Trophoblast cell (in vitro differentiated cells and primary cell): ENCODE measurements at regions not wholly inside any gene's neighbourhood (a gene's known extent, or its start where the extent isn't known, plus 50 kb on each side); places are given as distances from the start of the nearest gene placed in this dataset.

Experiments
- DNase-seq, 2 donors: peaks; one replicate each; pipeline ENCODE4 v3.0.0-alpha.2; 2016
- H2AFZ ChIP-seq: 2 replicates; pipeline ENCODE4 v1.6.1; 2013; ENCODE audit warnings: low read length, moderate library complexity, mild to moderate bottlenecking; ENCODE audit not compliant: insufficient read depth, poor library complexity
- H2AK5ac ChIP-seq: 2 replicates; pipeline ENCODE4 v1.6.1; 2013; ENCODE audit warnings: mild to moderate bottlenecking, low read length
- H2BK120ac ChIP-seq: 2 replicates; pipeline ENCODE4 v1.6.1; 2013; ENCODE audit warnings: low read length, mild to moderate bottlenecking, moderate library complexity; ENCODE audit not compliant: insufficient read depth, poor library complexity
- H2BK12ac ChIP-seq: 2 replicates; pipeline ENCODE4 v1.6.1; 2013; ENCODE audit warnings: mild to moderate bottlenecking, low read length, moderate library complexity
- H2BK5ac ChIP-seq: 2 replicates; pipeline ENCODE4 v1.6.1; 2013; ENCODE audit warnings: low read length, low read depth, moderate library complexity, mild to moderate bottlenecking; ENCODE audit not compliant: poor library complexity
- H3K14ac ChIP-seq: 2 replicates; pipeline ENCODE4 v1.6.1; 2013; ENCODE audit warnings: mild to moderate bottlenecking, low read length
- H3K18ac ChIP-seq: 2 replicates; pipeline ENCODE4 v1.6.1; 2013; ENCODE audit warnings: mild to moderate bottlenecking, low read length
- H3K23ac ChIP-seq: 2 replicates; pipeline ENCODE4 v1.6.1; 2013; ENCODE audit warnings: low read length
- H3K27ac ChIP-seq: 2 replicates; pipeline ENCODE4 v1.5.1; 2013; ENCODE audit warnings: low read depth, mild to moderate bottlenecking, inconsistent platforms, low read length, moderate library complexity
- H3K27me3 ChIP-seq: 2 replicates; pipeline ENCODE4 v1.6.1; 2013; ENCODE audit warnings: inconsistent platforms, mild to moderate bottlenecking, low read length, moderate library complexity; ENCODE audit not compliant: insufficient read depth
- H3K36me3 ChIP-seq, 2 experiments: 1 replicate in 1 of 2; 2 replicates in 1 of 2; pipeline ENCODE4 v1.6.1; 2013; ENCODE audit warnings: low read length in 2 of 2, mild to moderate bottlenecking in 2 of 2, moderate library complexity in 1 of 2; ENCODE audit not compliant: insufficient read depth in 2 of 2, control insufficient read depth in 1 of 2
- H3K4ac ChIP-seq: 2 replicates; pipeline ENCODE4 v1.6.1; 2013; ENCODE audit warnings: low read depth, mild to moderate bottlenecking, low read length, moderate library complexity
- H3K4me1 ChIP-seq, 2 experiments: 1 replicate in 1 of 2; 2 replicates in 1 of 2; pipeline ENCODE4 v1.6.1; 2013; ENCODE audit warnings: low read length in 2 of 2, mild to moderate bottlenecking in 2 of 2, moderate library complexity in 1 of 2; ENCODE audit not compliant: insufficient read depth in 2 of 2, control insufficient read depth in 1 of 2
- H3K4me2 ChIP-seq: 2 replicates; pipeline ENCODE4 v1.6.1; 2013; ENCODE audit warnings: inconsistent platforms, mild to moderate bottlenecking, low read length, moderate library complexity
- H3K4me3 ChIP-seq: 2 replicates; pipeline ENCODE4 v1.5.1; 2013; ENCODE audit warnings: mild to moderate bottlenecking, low read depth, low read length, inconsistent platforms
- H3K79me1 ChIP-seq: one replicate; pipeline ENCODE4 v1.6.1; 2013; ENCODE audit warnings: low read length
- H3K79me2 ChIP-seq: 2 replicates; pipeline ENCODE4 v1.6.1; 2013; ENCODE audit warnings: low read length, mild to moderate bottlenecking; ENCODE audit not compliant: control insufficient read depth, insufficient read depth, poor library complexity
- H3K9ac ChIP-seq: 2 replicates; pipeline ENCODE4 v1.6.1; 2013; ENCODE audit warnings: mild to moderate bottlenecking, low read length
- H3K9me3 ChIP-seq: 2 replicates; pipeline ENCODE4 v1.6.1; 2013; ENCODE audit warnings: low read depth, mild to moderate bottlenecking, control low read depth, inconsistent platforms, low read length; ENCODE audit not compliant: insufficient read depth
- H4K12ac ChIP-seq: 2 replicates; pipeline ENCODE4 v1.6.1; 2013; ENCODE audit warnings: low read depth, mild to moderate bottlenecking, low read length, moderate library complexity
- H4K8ac ChIP-seq: 2 replicates; pipeline ENCODE4 v1.6.1; 2013; ENCODE audit warnings: low read depth, mild to moderate bottlenecking, low read length, moderate library complexity
- H4K91ac ChIP-seq: one replicate; pipeline ENCODE4 v1.6.1; 2013; ENCODE audit warnings: low read depth, mild to moderate bottlenecking, low read length, moderate library complexity
- WGBS: extraction: QIAGEN DNeasy Blood & Tissue Kit; methylation state at CpG from one replicate; pipeline ENCODE4 v1.1.7; 2013; ENCODE audit warnings: missing lambda C conversion rate; ENCODE audit not compliant: insufficient read length, insufficient coverage; ENCODE audit errors: extremely low coverage; 5-methylcytosine and 5-hydroxymethylcytosine counted together

DNA sequence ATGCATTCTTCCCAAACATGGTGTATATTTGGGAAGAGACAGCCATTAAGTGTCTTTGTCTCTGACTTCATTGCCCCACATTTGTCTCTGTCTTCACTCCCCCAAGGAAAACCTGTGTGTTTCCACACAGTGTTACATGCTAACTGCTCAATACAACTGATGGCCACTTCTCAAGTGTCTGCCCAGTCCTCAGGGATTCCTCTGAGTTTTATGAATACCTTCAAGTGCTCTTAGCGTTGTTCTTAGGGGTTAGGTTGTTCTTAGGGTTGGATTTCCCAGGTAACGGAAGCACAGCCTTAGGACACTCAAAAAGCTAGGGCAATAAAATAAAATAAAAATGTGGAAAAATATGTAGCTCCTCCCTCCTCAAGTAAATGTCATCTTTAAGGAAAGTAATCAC lies 64.7 kb upstream of the PLAC8 start:
- Histone ChIP-seq H4K8ac (no peak overlapping the region), H3K4me3 (no peak overlapping the region), H2AFZ (no peak overlapping the region), H2BK120ac (no peak overlapping the region), H3K79me1 (no peaks in the 10 kb centered on the region), H3K14ac (no peak overlapping the region), H3K18ac (no peak overlapping the region), H2BK5ac (no peak overlapping the region), H3K27ac (no peak overlapping the region), H4K91ac (no peak overlapping the region), H3K9me3 (no peaks in the 10 kb centered on the region), H3K79me2 (no peaks in the 10 kb centered on the region), H3K27me3 (no peaks in the 10 kb centered on the region), H3K4ac (no peak overlapping the region), H3K9ac (no peak overlapping the region), H3K23ac (no peak overlapping the region), H2AK5ac (no peak overlapping the region), H3K36me3 (no peaks in the 10 kb centered on the region), H3K4me2 (no peak overlapping the region), H2BK12ac (no peak overlapping the region), H4K12ac (no peak overlapping the region), H3K4me1 (no peaks in the 10 kb centered on the region)
- WGBS = no CpG with 5 or more reads among the region's 2 CpGs
- no peak for DNase-seq

DNA sequence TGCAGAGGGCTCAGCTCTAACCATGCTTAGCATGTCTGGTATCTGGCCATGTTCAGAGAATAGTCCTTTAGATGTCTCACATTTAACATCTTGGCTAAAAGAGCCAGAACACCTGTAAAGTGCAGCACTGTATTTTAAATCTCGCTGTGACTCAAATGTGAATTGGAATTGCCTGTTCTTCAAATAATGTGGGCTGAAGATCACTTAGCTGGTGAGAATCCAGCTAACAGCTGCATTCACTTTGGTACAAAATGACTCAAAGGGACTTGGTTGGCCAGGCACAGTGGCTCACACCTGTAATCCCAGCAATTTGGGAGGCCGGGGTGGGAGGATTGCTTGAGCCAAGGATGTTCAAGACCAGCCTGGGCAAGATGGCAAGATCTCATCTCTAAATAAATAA lies 63.5 kb upstream of the PLAC8 start:
- H4K12ac ChIP-seq = no peak overlapping the region
- no peak overlapping the region for H3K23ac ChIP-seq
- no peak overlapping the region for H4K91ac ChIP-seq
- no peak overlapping the region for H3K27ac ChIP-seq
- H2BK120ac ChIP-seq = no peak overlapping the region
- no peak overlapping the region for H3K9ac ChIP-seq
- no peaks in the 10 kb centered on the region for H3K4me1 ChIP-seq
- no peak overlapping the region for H3K18ac ChIP-seq
- no peaks in the 10 kb centered on the region for H3K79me2 ChIP-seq
- no peak overlapping the region for H2BK5ac ChIP-seq
- H2AK5ac ChIP-seq = no peak overlapping the region
- no peaks in the 10 kb centered on the region for H3K9me3 ChIP-seq
- DNase-seq = no peak
- no CpG with 5 or more reads among the region's 2 CpGs for WGBS
- no peak overlapping the region for H2BK12ac ChIP-seq
- H3K36me3 ChIP-seq = no peaks in the 10 kb centered on the region
- H3K14ac ChIP-seq = no peak overlapping the region
- H3K27me3 ChIP-seq = no peaks in the 10 kb centered on the region
- H2AFZ ChIP-seq = no peak overlapping the region
- no peaks in the 10 kb centered on the region for H3K79me1 ChIP-seq
- no peak overlapping the region for H4K8ac ChIP-seq
- no peak overlapping the region for H3K4me2 ChIP-seq
- H3K4me3 ChIP-seq = no peak overlapping the region
- H3K4ac ChIP-seq = no peak overlapping the region

DNA sequence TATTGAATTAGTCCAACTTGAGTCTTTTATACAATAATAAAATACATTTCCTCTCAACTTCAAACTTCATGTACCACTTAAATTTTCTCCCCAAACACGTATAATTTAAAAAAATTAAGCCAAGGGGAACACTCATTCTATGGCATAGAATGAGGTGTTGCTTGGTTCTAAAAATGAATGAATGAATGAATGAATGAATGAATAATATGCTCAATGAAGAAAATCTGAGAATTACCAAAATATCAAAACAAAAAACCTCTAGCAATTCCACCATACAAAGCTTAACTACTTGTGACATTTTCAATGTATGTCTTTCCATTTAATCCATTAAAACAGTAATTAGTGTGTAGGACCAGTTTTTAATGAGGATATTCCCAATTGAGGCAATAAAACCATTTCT lies 62.7 kb upstream of the PLAC8 start:
- H3K4me2 ChIP-seq = no peak overlapping the region
- H3K9me3 ChIP-seq = no peaks in the 10 kb centered on the region
- no peak overlapping the region for H3K14ac ChIP-seq
- H3K18ac ChIP-seq = no peak overlapping the region
- DNase-seq = no peak
- H3K79me2 ChIP-seq = no peaks in the 10 kb centered on the region
- no peak overlapping the region for H4K12ac ChIP-seq
- no peaks in the 10 kb centered on the region for H3K4me1 ChIP-seq
- no peak overlapping the region for H3K9ac ChIP-seq
- WGBS = no CpG with 5 or more reads among the region's 1 CpG
- H4K8ac ChIP-seq = no peak overlapping the region
- H3K4me3 ChIP-seq = no peak overlapping the region
- H2BK120ac ChIP-seq = no peak overlapping the region
- H3K27ac ChIP-seq = no peak overlapping the region
- no peak overlapping the region for H2AK5ac ChIP-seq
- no peak overlapping the region for H2BK12ac ChIP-seq
- H2BK5ac ChIP-seq = no peak overlapping the region
- H3K36me3 ChIP-seq = no peaks in the 10 kb centered on the region
- no peaks in the 10 kb centered on the region for H3K27me3 ChIP-seq
- H4K91ac ChIP-seq = no peak overlapping the region
- no peaks in the 10 kb centered on the region for H3K79me1 ChIP-seq
- no peak overlapping the region for H3K4ac ChIP-seq
- H2AFZ ChIP-seq = no peak overlapping the region
- H3K23ac ChIP-seq = no peak overlapping the region

DNA sequence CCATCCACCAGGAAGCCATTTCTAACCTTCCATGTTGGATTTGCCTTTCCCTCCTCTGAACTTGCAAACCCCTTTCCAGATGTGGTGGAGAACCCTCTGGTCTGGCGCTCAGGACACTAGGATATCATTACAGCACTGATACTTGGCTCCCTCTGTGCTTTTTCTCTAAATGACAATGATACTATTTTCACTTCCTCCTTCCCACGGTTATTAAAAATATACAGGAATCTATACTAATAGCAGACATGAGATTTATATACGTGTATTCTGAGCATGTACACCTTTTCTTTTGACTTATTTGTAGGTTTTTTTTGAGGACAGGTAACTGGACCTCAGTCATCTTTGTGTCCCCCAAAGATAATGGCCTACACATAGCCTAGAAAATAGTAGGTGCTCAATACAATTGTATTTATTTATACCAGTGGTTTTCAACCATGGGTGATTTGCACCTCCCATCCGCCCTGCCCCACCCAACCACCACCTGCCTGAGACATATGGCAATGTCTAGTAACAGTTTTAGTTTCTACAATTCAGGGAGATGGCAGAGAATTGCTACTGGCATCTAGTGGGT lies 60.4 kb upstream of the PLAC8 start:
- H3K79me2 ChIP-seq = no peaks in the 10 kb centered on the region
- no peak overlapping the region for H2BK5ac ChIP-seq
- H2AFZ ChIP-seq = no peak overlapping the region
- no peak overlapping the region for H3K27ac ChIP-seq
- no peaks in the 10 kb centered on the region for H3K9me3 ChIP-seq
- no peaks in the 10 kb centered on the region for H3K36me3 ChIP-seq
- no peak overlapping the region for H3K18ac ChIP-seq
- H3K14ac ChIP-seq = no peak overlapping the region
- H3K4me3 ChIP-seq = no peak overlapping the region
- DNase-seq = no peak
- H3K23ac ChIP-seq = peak overlapping the region; percentile 17
- H4K8ac ChIP-seq = no peak overlapping the region
- H3K4me1 ChIP-seq = peaks cover 0 to 3% of the 10 kb centered on the region in 2 experiments
- no peak overlapping the region for H4K12ac ChIP-seq
- H3K27me3 ChIP-seq = no peaks in the 10 kb centered on the region
- peaks cover 3% of the 10 kb centered on the region for H3K79me1 ChIP-seq
- no peak overlapping the region for H2BK120ac ChIP-seq
- no peak overlapping the region for H4K91ac ChIP-seq
- H3K9ac ChIP-seq = no peak overlapping the region
- H2AK5ac ChIP-seq = no peak overlapping the region
- no peak overlapping the region for H3K4ac ChIP-seq
- H2BK12ac ChIP-seq = no peak overlapping the region
- no CpG with 5 or more reads among the region's 4 CpGs for WGBS
- H3K4me2 ChIP-seq = no peak overlapping the region
